ENCODE measurements at regions not wholly inside any gene's neighbourhood (a gene's known extent, or its start where the extent isn't known, plus 50 kb on each side); places are given as distances from the start of the nearest gene placed in this dataset.

DNA sequence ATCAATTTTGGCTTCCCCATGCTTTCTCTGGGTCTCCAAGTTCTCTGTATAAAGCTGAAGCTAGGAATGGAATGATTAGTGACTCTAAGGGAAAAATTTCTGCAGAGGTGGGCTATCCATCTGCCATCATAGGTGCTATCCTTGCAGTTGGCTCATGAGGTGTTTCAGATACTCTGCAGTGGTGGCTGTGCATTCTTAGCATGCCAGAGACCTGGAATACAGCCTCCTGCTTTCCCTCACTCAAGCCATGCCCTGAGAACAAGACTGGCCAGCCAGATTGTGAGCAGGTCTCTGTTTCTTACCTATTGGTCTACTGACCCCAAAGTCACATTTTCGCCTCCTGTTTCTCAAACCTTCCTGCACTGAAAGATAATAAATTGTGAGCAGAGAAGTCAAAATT is 719.6 kb downstream of the CCSER2 start:
- Histone ChIP-seq H3K27me3 (ENCODE audit: control insufficient read depth, insufficient read depth, low read length) (no peaks in the 10 kb centered on the region), H3K4me3 (ENCODE audit: low read depth, low read length) (no peak overlapping the region), H3K27ac (ENCODE audit: low read depth, low read length) (no peak overlapping the region), H3K9ac (ENCODE audit: low read length) (no peak overlapping the region), H3K4me1 (ENCODE audit: control insufficient read depth, insufficient read depth, low read length) (no peaks in the 10 kb centered on the region), H3K9me3 (ENCODE audit: control insufficient read depth, insufficient read depth, low read depth, low read length) (no peaks in the 10 kb centered on the region), H3K36me3 (ENCODE audit: control insufficient read depth, insufficient read depth, low read length) (no peaks in the 10 kb centered on the region)

GRCh38 chr10:85048644-85049043 is 720.3 kb downstream of the CCSER2 start:
- no peak overlapping the region for H3K4me3 ChIP-seq (ENCODE audit: low read depth, low read length)
- H3K27me3 ChIP-seq (ENCODE audit: control insufficient read depth, insufficient read depth, low read length): no peaks in the 10 kb centered on the region
- no peak overlapping the region for H3K9ac ChIP-seq (ENCODE audit: low read length)
- no peak overlapping the region for H3K27ac ChIP-seq (ENCODE audit: low read depth, low read length)
- no peaks in the 10 kb centered on the region for H3K9me3 ChIP-seq (ENCODE audit: control insufficient read depth, insufficient read depth, low read depth, low read length)
- H3K36me3 ChIP-seq (ENCODE audit: control insufficient read depth, insufficient read depth, low read length): no peaks in the 10 kb centered on the region
- no peaks in the 10 kb centered on the region for H3K4me1 ChIP-seq (ENCODE audit: control insufficient read depth, insufficient read depth, low read length)

- Histone ChIP-seq H3K36me3 (ENCODE audit: control insufficient read depth, insufficient read depth, low read length) (no peaks in the 10 kb centered on the region), H3K4me3 (ENCODE audit: low read depth, low read length) (no peak overlapping the region), H3K9ac (ENCODE audit: low read length) (no peak overlapping the region), H3K4me1 (ENCODE audit: control insufficient read depth, insufficient read depth, low read length) (no peaks in the 10 kb centered on the region), H3K9me3 (ENCODE audit: control insufficient read depth, insufficient read depth, low read depth, low read length) (peaks cover 18% of the 10 kb centered on the region), H3K27me3 (ENCODE audit: control insufficient read depth, insufficient read depth, low read length) (no peaks in the 10 kb centered on the region), H3K27ac (ENCODE audit: low read depth, low read length) (no peak overlapping the region)
Observed at GRCh38 chr10:85060944-85061343, 732.6 kb downstream of the CCSER2 start.

- no peaks in the 10 kb centered on the region for H3K36me3 ChIP-seq (ENCODE audit: control insufficient read depth, insufficient read depth, low read length)
- H3K4me3 ChIP-seq (ENCODE audit: low read depth, low read length): no peak overlapping the region
- no peak overlapping the region for H3K27ac ChIP-seq (ENCODE audit: low read depth, low read length)
- peaks cover 14% of the 10 kb centered on the region for H3K9me3 ChIP-seq (ENCODE audit: control insufficient read depth, insufficient read depth, low read depth, low read length)
- H3K9ac ChIP-seq (ENCODE audit: low read length): no peak overlapping the region
- H3K4me1 ChIP-seq (ENCODE audit: control insufficient read depth, insufficient read depth, low read length): no peaks in the 10 kb centered on the region
- H3K27me3 ChIP-seq (ENCODE audit: control insufficient read depth, insufficient read depth, low read length): no peaks in the 10 kb centered on the region
Observed at GRCh38 chr10:85061401-85061800, 733.0 kb downstream of the CCSER2 start.

GRCh38 chr10:85067955-85068354 is 739.6 kb downstream of the CCSER2 start:
- no peaks in the 10 kb centered on the region for H3K36me3 ChIP-seq (ENCODE audit: control insufficient read depth, insufficient read depth, low read length)
- no peaks in the 10 kb centered on the region for H3K27me3 ChIP-seq (ENCODE audit: control insufficient read depth, insufficient read depth, low read length)
- H3K9me3 ChIP-seq (ENCODE audit: control insufficient read depth, insufficient read depth, low read depth, low read length): 0 out of 2 replicates have a peak, but pooled peaks cover 5% of the 10 kb centered on the region
- H3K27ac ChIP-seq (ENCODE audit: low read depth, low read length): no peak overlapping the region
- H3K4me3 ChIP-seq (ENCODE audit: low read depth, low read length): no peak overlapping the region
- no peaks in the 10 kb centered on the region for H3K4me1 ChIP-seq (ENCODE audit: control insufficient read depth, insufficient read depth, low read length)
- H3K9ac ChIP-seq (ENCODE audit: low read length): no peak overlapping the region

- H3K4me3 ChIP-seq (ENCODE audit: low read depth, low read length): no peak overlapping the region
- no peaks in the 10 kb centered on the region for H3K27me3 ChIP-seq (ENCODE audit: control insufficient read depth, insufficient read depth, low read length)
- no peak overlapping the region for H3K27ac ChIP-seq (ENCODE audit: low read depth, low read length)
- H3K9me3 ChIP-seq (ENCODE audit: control insufficient read depth, insufficient read depth, low read depth, low read length): no peaks in the 10 kb centered on the region
- H3K9ac ChIP-seq (ENCODE audit: low read length): no peak overlapping the region
- no peaks in the 10 kb centered on the region for H3K36me3 ChIP-seq (ENCODE audit: control insufficient read depth, insufficient read depth, low read length)
- no peaks in the 10 kb centered on the region for H3K4me1 ChIP-seq (ENCODE audit: control insufficient read depth, insufficient read depth, low read length)
Observed at GRCh38 chr10:85080934-85081333, 752.5 kb downstream of the CCSER2 start.

DNA sequence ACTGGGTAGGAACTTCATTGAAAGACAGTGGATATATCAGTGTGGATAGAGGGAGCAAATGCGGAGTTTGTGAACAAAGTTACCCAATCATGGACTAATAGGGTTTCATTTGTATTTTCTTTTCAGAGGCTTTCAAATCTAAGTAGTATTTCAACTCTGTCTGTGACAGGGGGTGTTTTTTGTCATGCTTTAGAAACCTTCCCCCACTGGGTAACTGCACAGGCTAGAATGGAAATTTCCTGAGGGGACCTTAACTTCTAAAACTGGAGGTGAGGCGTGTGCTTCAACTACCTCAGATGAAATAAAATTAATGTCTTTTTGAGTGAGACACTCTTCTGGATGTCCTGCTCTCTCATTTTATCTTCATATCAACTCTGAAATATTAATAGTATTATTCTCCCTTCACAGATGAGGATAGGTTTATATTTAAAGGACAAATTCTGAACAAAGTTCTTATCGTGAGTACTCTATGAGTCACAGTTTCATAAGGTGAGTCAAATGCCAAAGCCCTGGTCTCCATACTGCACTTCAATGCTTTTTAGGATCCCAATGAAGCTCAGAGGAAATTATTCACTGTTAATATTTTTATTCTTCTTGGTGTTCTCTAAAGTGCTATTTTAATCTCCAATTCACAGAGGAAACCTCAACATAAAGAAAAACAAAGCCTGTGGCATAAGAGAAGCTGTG is 770.6 kb downstream of the CCSER2 start:
- H3K4me3 ChIP-seq (ENCODE audit: low read depth, low read length): no peak overlapping the region
- H3K27ac ChIP-seq (ENCODE audit: low read depth, low read length): no peak overlapping the region
- H3K4me1 ChIP-seq (ENCODE audit: control insufficient read depth, insufficient read depth, low read length): no peaks in the 10 kb centered on the region
- no peaks in the 10 kb centered on the region for H3K9me3 ChIP-seq (ENCODE audit: control insufficient read depth, insufficient read depth, low read depth, low read length)
- no peaks in the 10 kb centered on the region for H3K27me3 ChIP-seq (ENCODE audit: control insufficient read depth, insufficient read depth, low read length)
- no peaks in the 10 kb centered on the region for H3K36me3 ChIP-seq (ENCODE audit: control insufficient read depth, insufficient read depth, low read length)
- no peak overlapping the region for H3K9ac ChIP-seq (ENCODE audit: low read length)

DNA sequence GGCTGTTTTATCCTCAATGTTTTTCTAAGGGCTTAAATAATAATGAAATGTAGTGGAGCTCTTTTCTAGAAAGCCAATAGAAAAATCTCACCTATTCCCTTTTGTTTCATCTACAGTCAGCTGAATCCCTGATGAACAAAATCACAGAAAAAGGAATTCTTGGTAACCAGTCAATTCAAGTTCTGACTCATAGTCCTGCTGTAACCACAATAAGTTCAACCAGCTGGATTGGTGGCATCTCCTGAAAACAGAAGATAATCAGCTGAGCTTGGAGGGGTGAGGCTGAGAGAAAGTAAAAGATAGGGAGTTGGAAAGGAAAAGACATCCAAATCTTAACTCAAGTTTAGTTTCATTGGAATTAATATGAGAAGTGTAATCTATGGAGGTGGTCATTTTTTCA is 772.1 kb downstream of the CCSER2 start:
- Histone ChIP-seq H3K36me3 (ENCODE audit: control insufficient read depth, insufficient read depth, low read length) (no peaks in the 10 kb centered on the region), H3K4me3 (ENCODE audit: low read depth, low read length) (no peak overlapping the region), H3K9me3 (ENCODE audit: control insufficient read depth, insufficient read depth, low read depth, low read length) (no peaks in the 10 kb centered on the region), H3K9ac (ENCODE audit: low read length) (no peak overlapping the region), H3K27me3 (ENCODE audit: control insufficient read depth, insufficient read depth, low read length) (no peaks in the 10 kb centered on the region), H3K27ac (ENCODE audit: low read depth, low read length) (no peak overlapping the region), H3K4me1 (ENCODE audit: control insufficient read depth, insufficient read depth, low read length) (no peaks in the 10 kb centered on the region)

DNA sequence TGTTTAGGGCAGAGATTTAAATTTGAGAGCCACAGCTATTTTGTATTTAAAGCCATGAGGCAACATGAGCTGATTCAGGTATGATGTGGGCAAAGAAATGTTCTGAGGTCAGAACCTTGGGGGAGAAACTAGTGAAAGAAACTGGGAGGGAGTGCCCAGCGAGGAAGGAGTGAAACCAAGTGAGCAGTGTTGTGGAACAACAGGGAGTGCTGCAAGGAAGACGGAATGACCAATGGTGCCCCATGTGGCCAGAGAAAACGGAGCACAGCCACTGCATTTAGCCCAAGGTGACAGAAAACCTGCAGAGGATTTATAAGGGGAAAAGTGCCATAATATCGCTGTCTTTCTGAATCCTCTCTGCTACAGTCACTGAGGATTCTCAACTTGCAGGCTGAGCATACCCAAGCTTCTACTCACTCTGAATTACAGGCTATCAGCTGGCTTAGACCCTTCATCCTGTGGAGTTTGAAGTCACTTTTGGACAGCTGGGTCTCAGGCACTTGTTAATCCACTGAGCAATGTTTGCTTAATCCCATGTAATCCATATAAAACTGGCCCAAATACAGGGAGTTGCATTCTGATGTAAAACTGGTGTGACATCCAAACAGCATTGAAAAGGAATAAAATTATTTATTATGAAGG is 777.3 kb downstream of the CCSER2 start:
- Histone ChIP-seq H3K4me1 (ENCODE audit: control insufficient read depth, insufficient read depth, low read length) (no peaks in the 10 kb centered on the region), H3K4me3 (ENCODE audit: low read depth, low read length) (no peak overlapping the region), H3K36me3 (ENCODE audit: control insufficient read depth, insufficient read depth, low read length) (no peaks in the 10 kb centered on the region), H3K9ac (ENCODE audit: low read length) (no peak overlapping the region), H3K27ac (ENCODE audit: low read depth, low read length) (no peak overlapping the region), H3K27me3 (ENCODE audit: control insufficient read depth, insufficient read depth, low read length) (no peaks in the 10 kb centered on the region), H3K9me3 (ENCODE audit: control insufficient read depth, insufficient read depth, low read depth, low read length) (no peaks in the 10 kb centered on the region)

DNA sequence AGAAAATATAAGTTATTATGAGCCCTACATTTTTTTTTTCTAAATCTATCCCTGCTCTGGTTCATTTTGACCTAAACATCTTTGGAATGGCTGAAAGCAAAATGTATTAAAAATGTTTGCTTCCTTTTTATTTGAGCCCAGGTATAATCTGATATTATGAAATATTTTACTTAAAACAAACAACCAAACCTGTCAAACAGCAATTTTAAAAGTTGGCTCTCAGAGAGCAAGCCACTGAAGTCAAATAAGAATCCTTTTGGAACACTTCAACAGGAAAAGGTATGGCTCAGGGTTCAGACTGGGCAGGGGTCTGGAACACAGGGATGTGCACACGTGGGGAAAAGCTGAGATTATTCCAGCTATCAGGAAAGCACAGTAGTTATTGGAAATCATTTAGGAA is 782.9 kb downstream of the CCSER2 start:
- H3K4me3 ChIP-seq (ENCODE audit: low read depth, low read length): no peak overlapping the region
- no peaks in the 10 kb centered on the region for H3K27me3 ChIP-seq (ENCODE audit: control insufficient read depth, insufficient read depth, low read length)
- H3K4me1 ChIP-seq (ENCODE audit: control insufficient read depth, insufficient read depth, low read length): no peaks in the 10 kb centered on the region
- no peak overlapping the region for H3K27ac ChIP-seq (ENCODE audit: low read depth, low read length)
- no peak overlapping the region for H3K9ac ChIP-seq (ENCODE audit: low read length)
- no peaks in the 10 kb centered on the region for H3K36me3 ChIP-seq (ENCODE audit: control insufficient read depth, insufficient read depth, low read length)
- no peaks in the 10 kb centered on the region for H3K9me3 ChIP-seq (ENCODE audit: control insufficient read depth, insufficient read depth, low read depth, low read length)

DNA sequence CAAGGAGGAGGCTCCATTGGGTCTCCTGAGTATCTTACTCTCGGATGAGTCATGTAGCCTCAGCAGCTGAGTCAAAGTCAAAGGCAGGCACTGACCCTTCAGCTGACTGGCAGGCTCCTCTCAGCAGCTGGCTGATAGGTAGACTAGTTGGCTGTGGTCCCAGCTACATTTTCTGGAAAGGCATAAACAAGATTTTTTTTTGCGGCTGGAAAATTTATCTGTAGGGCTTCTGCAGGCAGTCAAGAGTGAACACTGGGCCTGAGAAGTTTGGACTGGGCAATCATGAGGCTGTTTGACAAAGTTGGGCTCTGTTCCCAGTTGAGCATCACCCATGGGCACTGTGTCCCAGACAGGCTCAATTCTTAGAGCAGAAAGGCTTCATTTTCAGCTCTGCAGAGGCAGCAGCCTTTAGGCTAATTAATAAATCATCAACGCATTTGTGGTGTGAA is 796.2 kb downstream of the CCSER2 start:
- Histone ChIP-seq H3K4me3 (ENCODE audit: low read depth, low read length) (no peak overlapping the region), H3K27ac (ENCODE audit: low read depth, low read length) (no peak overlapping the region), H3K9me3 (ENCODE audit: control insufficient read depth, insufficient read depth, low read depth, low read length) (peaks cover 19% of the 10 kb centered on the region), H3K9ac (ENCODE audit: low read length) (no peak overlapping the region), H3K36me3 (ENCODE audit: control insufficient read depth, insufficient read depth, low read length) (no peaks in the 10 kb centered on the region), H3K27me3 (ENCODE audit: control insufficient read depth, insufficient read depth, low read length) (no peaks in the 10 kb centered on the region), H3K4me1 (ENCODE audit: control insufficient read depth, insufficient read depth, low read length) (no peaks in the 10 kb centered on the region)

All from HUES6 (cell line).